Thymus (tissue), 11 donors: ENCODE measurements at regions not wholly inside any gene's neighbourhood (a gene's known extent, or its start where the extent isn't known, plus 50 kb on each side); places are given as distances from the start of the nearest gene placed in this dataset.
"Not testable (repeated sequence)": the region's sequence is repeated elsewhere in the genome, so short reads cannot be mapped to it uniquely, and the experiment has no call there.

Experiments used
- DNase-seq, 9 donors: peaks; one replicate each; pipeline ENCODE4 v3.0.0-alpha.2; 2013; ENCODE audit warnings: low spot score in 9 of 9, low read depth in 6 of 9, missing footprints in 1 of 9
- H3K27ac ChIP-seq, 2 donors: one replicate each; pipeline ENCODE4 v1.5.1; 2013; ENCODE audit warnings: control low read depth in 1 of 2, low read depth in 1 of 2, low read length in 1 of 2, mild to moderate bottlenecking in 1 of 2, moderate library complexity in 1 of 2
- H3K27me3 ChIP-seq, 2 donors: one replicate each; pipeline ENCODE4 v1.5.1; 2013; ENCODE audit warnings: low read length in 1 of 2; ENCODE audit not compliant: control insufficient read depth in 2 of 2, insufficient read depth in 1 of 2
- H3K36me3 ChIP-seq, 2 donors: one replicate each; pipeline ENCODE4 v1.5.1; 2013; ENCODE audit warnings: low read length in 1 of 2, mild to moderate bottlenecking in 1 of 2, moderate library complexity in 1 of 2; ENCODE audit not compliant: control insufficient read depth in 2 of 2, insufficient read depth in 2 of 2
- H3K4me1 ChIP-seq, 2 donors: one replicate each; pipeline ENCODE4 v1.5.1; 2013; ENCODE audit warnings: low read length in 2 of 2; ENCODE audit not compliant: control insufficient read depth in 2 of 2, insufficient read depth in 2 of 2
- H3K4me3 ChIP-seq, 2 donors: one replicate each; pipeline ENCODE4 v1.5.1; 2013; ENCODE audit warnings: low read length in 2 of 2, control low read depth in 1 of 2, mild to moderate bottlenecking in 1 of 2
- H3K9me3 ChIP-seq, 2 donors: one replicate each; pipeline ENCODE4 v1.5.1; 2013; ENCODE audit warnings: low read length in 1 of 2, mild to moderate bottlenecking in 1 of 2; ENCODE audit not compliant: control insufficient read depth in 2 of 2, insufficient read depth in 1 of 2
- WGBS: extraction: QIAGEN DNeasy Blood & Tissue Kit; methylation state at CpG from one replicate; pipeline ENCODE4 v1.1.7; 2013; 5-methylcytosine and 5-hydroxymethylcytosine counted together
- donor health status: healthy.

DNA sequence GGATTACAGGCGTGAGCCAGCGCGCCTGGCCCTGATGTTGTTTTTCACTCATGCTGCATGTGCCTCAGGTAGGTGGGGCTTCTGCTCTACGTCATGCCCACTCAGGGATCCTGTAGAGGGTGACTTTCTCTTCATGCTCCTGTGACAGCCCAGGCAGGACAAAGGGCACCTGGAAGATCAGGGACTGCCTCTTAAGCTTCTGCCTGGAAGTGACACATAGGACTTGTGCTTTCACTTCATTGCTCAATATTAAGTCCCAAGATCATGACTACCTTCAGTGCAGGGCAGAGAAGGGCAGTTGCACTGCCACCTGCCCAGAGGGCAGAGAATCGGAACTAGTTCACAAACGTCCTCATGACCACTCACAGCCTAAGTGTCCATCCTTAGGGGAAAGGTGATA is 249.5 kb upstream of the SULF2 start:
- no peaks in the 10 kb centered on the region for H3K36me3 ChIP-seq
- DNase-seq, result no peak
- H3K4me3 ChIP-seq, result no peak overlapping the region
- no peak overlapping the region for H3K27ac ChIP-seq
- H3K9me3 ChIP-seq, result peaks cover 0 to 3% of the 10 kb centered on the region in 2 donors
- H3K27me3 ChIP-seq, result no peaks in the 10 kb centered on the region
- 93% methylated on average over 6 of the region's 6 CpGs for WGBS
- H3K4me1 ChIP-seq, result peaks cover 8 to 29% of the 10 kb centered on the region in 2 donors

GRCh38 chr20:48033005-48033404 is 247.7 kb upstream of the SULF2 start:
- 97% methylated on average over 8 of the region's 8 CpGs for WGBS
- H3K9me3 ChIP-seq, H3K27me3 ChIP-seq: not testable (repeated sequence)

GRCh38 chr20:48031122-48031521 is 245.8 kb upstream of the SULF2 start:
- peaks cover 0 to 25% of the 10 kb centered on the region in 2 donors for H3K4me1 ChIP-seq

More at GRCh38 chr20:48033005-48033404, 247.7 kb upstream of the SULF2 start:
- H3K4me1 ChIP-seq, result peaks cover 2 to 24% of the 10 kb centered on the region in 2 donors
- H3K27ac ChIP-seq, H3K4me3 ChIP-seq, DNase-seq, H3K36me3 ChIP-seq: not testable (repeated sequence)

DNA sequence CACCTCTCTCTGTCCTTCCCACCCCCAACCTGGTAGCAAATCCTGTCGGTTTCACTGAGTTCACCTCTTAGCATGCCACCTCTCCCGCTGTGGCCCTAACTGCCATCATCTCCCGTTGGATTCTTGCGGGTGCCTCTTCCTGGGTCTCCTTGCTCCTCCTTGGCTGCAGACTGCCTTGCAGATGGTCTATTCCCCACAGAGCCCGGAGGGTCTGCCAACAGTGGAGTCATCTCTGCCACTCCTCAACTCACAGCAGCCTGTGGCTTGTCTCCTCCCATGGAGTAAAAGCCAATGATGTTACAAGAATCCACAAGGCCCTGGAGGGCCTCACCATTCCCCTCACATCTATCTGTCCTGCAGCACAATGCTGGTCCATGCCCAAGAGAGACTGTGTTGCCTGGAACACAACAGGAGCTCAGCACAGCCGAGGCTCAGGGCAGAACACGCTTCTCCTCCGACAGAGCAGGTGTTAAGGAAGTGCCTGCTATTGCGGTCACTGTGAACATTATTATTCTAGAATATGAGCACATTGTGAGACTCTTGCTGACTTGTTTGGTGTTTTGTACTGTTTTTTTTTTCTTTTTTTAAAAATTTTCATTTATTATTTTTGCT is 241.8 kb upstream of the SULF2 start:
- Histone ChIP-seq H3K27me3 (no peaks in the 10 kb centered on the region), H3K9me3 (peaks cover 0 to 4% of the 10 kb centered on the region in 2 donors), H3K4me3 (peak overlapping the region; percentile 34 to 35), H3K36me3 (no peaks in the 10 kb centered on the region), H3K27ac (peak overlapping the region; percentile 47 to 93), H3K4me1 (peaks cover 0 to 35% of the 10 kb centered on the region in 2 donors)
- 69% methylated on average over 9 of the region's 9 CpGs for WGBS
- DNase-seq, result peak in 6 of 9 donors; percentile 36 to 84 (median 60)

More at GRCh38 chr20:48031122-48031521, 245.8 kb upstream of the SULF2 start:
- H3K27me3 ChIP-seq, result no peaks in the 10 kb centered on the region
- H3K4me3 ChIP-seq, result no peak overlapping the region
- no peaks in the 10 kb centered on the region for H3K36me3 ChIP-seq
- H3K9me3 ChIP-seq, result peaks cover 0 to 2% of the 10 kb centered on the region in 2 donors
- peak overlapping the region in 1 of 2 donors; percentile 26 for H3K27ac ChIP-seq
- WGBS, result 90% methylated on average over 4 of the region's 4 CpGs
- no peak for DNase-seq

GRCh38 chr20:48025661-48026060 is 240.4 kb upstream of the SULF2 start:
- H3K4me3 ChIP-seq, result peak overlapping the region in 1 of 2 donors; percentile 3
- H3K36me3 ChIP-seq, result no peaks in the 10 kb centered on the region
- no peak for DNase-seq
- H3K4me1 ChIP-seq, result peaks cover 0 to 32% of the 10 kb centered on the region in 2 donors
- WGBS, result 76% methylated on average over 4 of the region's 4 CpGs
- H3K9me3 ChIP-seq, result peaks cover 0 to 4% of the 10 kb centered on the region in 2 donors
- no peaks in the 10 kb centered on the region for H3K27me3 ChIP-seq
- H3K27ac ChIP-seq, result peak overlapping the region in 1 of 2 donors; percentile 68

DNA sequence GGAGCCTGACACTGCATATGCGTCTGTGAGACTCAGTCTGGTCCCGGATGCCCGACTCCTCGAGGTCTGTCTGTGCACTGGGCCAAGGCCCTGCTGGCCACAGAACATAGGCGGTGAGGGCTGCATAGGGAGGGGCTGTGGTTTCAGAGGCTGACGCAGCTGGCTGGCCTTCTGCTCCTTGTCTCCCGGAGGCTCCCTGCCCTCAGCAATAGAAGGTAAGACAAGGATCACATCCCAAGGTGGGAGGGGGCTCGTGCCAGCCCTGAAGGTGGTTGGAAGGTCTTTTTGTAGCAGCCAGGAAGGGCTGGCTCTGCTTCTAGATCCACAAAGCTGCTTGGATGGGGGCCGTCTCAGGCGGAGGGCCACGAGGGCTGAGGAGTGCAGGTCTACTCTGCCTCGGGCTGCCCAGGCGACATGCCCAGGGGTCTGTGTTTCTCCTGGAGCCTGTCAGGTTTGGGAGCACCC is 239.8 kb upstream of the SULF2 start:
- WGBS, result 79% methylated on average over 13 of the region's 13 CpGs
- Histone ChIP-seq H3K27ac (peak overlapping the region; percentile 25 to 63), H3K36me3 (no peaks in the 10 kb centered on the region), H3K27me3 (no peaks in the 10 kb centered on the region), H3K4me3 (peak overlapping the region; percentile 13 to 23), H3K9me3 (peaks cover 0 to 4% of the 10 kb centered on the region in 2 donors), H3K4me1 (peaks cover 0 to 36% of the 10 kb centered on the region in 2 donors)
- DNase-seq, result no peak

- Histone ChIP-seq H3K36me3 (no peaks in the 10 kb centered on the region), H3K27ac (no peak overlapping the region), H3K4me3 (no peak overlapping the region), H3K4me1 (peaks cover 0 to 39% of the 10 kb centered on the region in 2 donors), H3K9me3 (peaks cover 0 to 4% of the 10 kb centered on the region in 2 donors), H3K27me3 (no peaks in the 10 kb centered on the region)
- no peak for DNase-seq
- 97% methylated on average over 3 of the region's 3 CpGs for WGBS
These were observed 239.3 kb upstream of the SULF2 start for GRCh38 chr20:48024539-48024938.

DNA sequence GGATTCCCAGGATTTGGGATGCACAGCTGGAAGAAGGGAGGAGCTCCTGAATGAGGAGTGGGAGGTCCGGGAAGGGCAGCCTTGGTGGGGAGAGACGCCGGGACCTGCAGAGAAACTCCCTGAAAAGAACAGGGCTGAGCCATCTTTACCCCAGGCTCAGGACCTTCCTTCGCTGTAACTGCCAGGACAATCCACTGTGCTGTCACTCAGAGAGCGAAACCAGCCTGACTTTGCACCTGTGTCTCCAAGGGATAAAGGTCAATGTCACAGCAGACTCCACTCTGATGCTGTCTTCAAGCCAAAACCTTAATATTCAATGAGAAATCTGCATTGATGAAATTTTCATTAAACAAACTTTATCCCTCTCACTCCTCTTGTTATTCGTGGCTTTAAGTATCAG is 235.4 kb upstream of the SULF2 start:
- not testable (repeated sequence) for H3K27me3 ChIP-seq, H3K27ac ChIP-seq, H3K36me3 ChIP-seq, DNase-seq, H3K9me3 ChIP-seq, H3K4me3 ChIP-seq
- 92% methylated on average over 6 of the region's 6 CpGs for WGBS
- H3K4me1 ChIP-seq, result peaks cover 0 to 22% of the 10 kb centered on the region in 2 donors

GRCh38 chr20:48019940-48020339 is 234.7 kb upstream of the SULF2 start:
- Histone ChIP-seq H3K9me3 (peaks cover 0 to 4% of the 10 kb centered on the region in 2 donors), H3K27me3 (no peaks in the 10 kb centered on the region), H3K4me1 (peaks cover 0 to 18% of the 10 kb centered on the region in 2 donors), H3K27ac (no peak overlapping the region), H3K4me3 (no peak overlapping the region), H3K36me3 (no peaks in the 10 kb centered on the region)
- WGBS, result 93% methylated on average over 6 of the region's 6 CpGs
- no peak for DNase-seq
